ENCODE measurements at regions not wholly inside any gene's neighbourhood (a gene's known extent, or its start where the extent isn't known, plus 50 kb on each side); places are given as distances from the start of the nearest gene placed in this dataset.

GRCh38 chr9:134967547-134967930 lies 49.8 kb upstream of the FCN1 start:
- peaks cover 5% of the 10 kb centered on the region for H3K27me3 ChIP-seq
- H3K36me3 ChIP-seq (replicated peaks in 1 of 2): no peaks in the 10 kb centered on the region
- WGBS, 4 donors: 69 to 84% (median 73%) methylated on average over 3 to 13 of the region's 13 CpGs
- no peaks in the 10 kb centered on the region for H3K9me3 ChIP-seq (replicated peaks in 1 of 3)
- no peak overlapping the region for H3K27ac ChIP-seq
- TF ChIP-seq CTCF (IDR thresholded peaks at IDR 0.05) (no peak), POLR2A (IDR thresholded peaks at IDR 0.05) (no peak)
- peaks cover 0 to 5% of the 10 kb centered on the region in 2 donors for H3K4me1 ChIP-seq (replicated peaks in 1 of 2)
- DNase-seq: no peak
- H3K4me3 ChIP-seq: no peak overlapping the region
- intact Hi-C loops (cut with DNase I): loop anchor here in 1 of 2 donors (10.0 kb wide), 1 partner anchor 193 kb away; no protein-coding TSS in a partner anchor

- DNase-seq: no peak
- peaks cover 5% of the 10 kb centered on the region for H3K27me3 ChIP-seq
- TF ChIP-seq CTCF (IDR thresholded peaks at IDR 0.05): no peak
- TF ChIP-seq POLR2A (IDR thresholded peaks at IDR 0.05): no peak
These were observed 50.5 kb upstream of the FCN1 start for GRCh38 chr9:134968011-134968822.

GRCh38 chr9:134968823-134969090 lies 51.0 kb upstream of the FCN1 start:
- Histone ChIP-seq H3K9me3 (replicated peaks in 1 of 3) (no peaks in the 10 kb centered on the region), H3K4me3 (no peak overlapping the region), H3K4me1 (replicated peaks in 1 of 2) (peaks cover 0 to 5% of the 10 kb centered on the region in 2 donors), H3K27me3 (peaks cover 5% of the 10 kb centered on the region), H3K36me3 (replicated peaks in 1 of 2) (no peaks in the 10 kb centered on the region), H3K27ac (no peak overlapping the region)
- DNase-seq: no peak
- intact Hi-C loops (cut with DNase I): loop anchor here in 1 of 2 donors (10.0 kb wide), 1 partner anchor 194 kb away; no protein-coding TSS in a partner anchor
- no peak for TF ChIP-seq CTCF (IDR thresholded peaks at IDR 0.05)
- no peak for TF ChIP-seq POLR2A (IDR thresholded peaks at IDR 0.05)
- 81 to 90% (median 86%) methylated on average over 2 to 3 of the region's 3 CpGs for WGBS, 4 donors

More at GRCh38 chr9:134968011-134968822, 50.5 kb upstream of the FCN1 start:
- Histone ChIP-seq H3K4me3 (no peak overlapping the region), H3K9me3 (replicated peaks in 1 of 3) (no peaks in the 10 kb centered on the region), H3K27ac (no peak overlapping the region), H3K4me1 (replicated peaks in 1 of 2) (peaks cover 0 to 5% of the 10 kb centered on the region in 2 donors), H3K36me3 (replicated peaks in 1 of 2) (no peaks in the 10 kb centered on the region)
- intact Hi-C loops (cut with DNase I): loop anchor here in 1 of 2 donors (10.0 kb wide), 1 partner anchor 193 kb away; no protein-coding TSS in a partner anchor
- WGBS, 4 donors: 61 to 68% (median 64%) methylated on average over 13 to 18 of the region's 18 CpGs

GRCh38 chr9:134969156-134970045 lies 51.7 kb upstream of the FCN1 start:
- DNase-seq: peak in 1 of 7 donors; percentile 3
- 80 to 92% (median 86%) methylated on average over 7 to 15 of the region's 15 CpGs for WGBS, 4 donors
- Histone ChIP-seq H3K4me1 (replicated peaks in 1 of 2) (peaks cover 0 to 5% of the 10 kb centered on the region in 2 donors), H3K27ac (no peak overlapping the region), H3K4me3 (no peak overlapping the region), H3K36me3 (replicated peaks in 1 of 2) (no peaks in the 10 kb centered on the region), H3K9me3 (replicated peaks in 1 of 3) (no peaks in the 10 kb centered on the region), H3K27me3 (peaks cover 5% of the 10 kb centered on the region)
- intact Hi-C loops (cut with DNase I): loop anchor here in 1 of 2 donors (10.0 kb wide), 1 partner anchor 195 kb away; no protein-coding TSS in a partner anchor
- TF ChIP-seq POLR2A (IDR thresholded peaks at IDR 0.05) (no peak), CTCF (IDR thresholded peaks at IDR 0.05) (no peak)
